Endothelial cell of umbilical vein (primary cell): ENCODE measurements at regions not wholly inside any gene's neighbourhood (a gene's known extent, or its start where the extent isn't known, plus 50 kb on each side); places are given as distances from the start of the nearest gene placed in this dataset.
"Not testable (repeated sequence)": the region's sequence is repeated elsewhere in the genome, so short reads cannot be mapped to it uniquely, and the experiment has no call there.

ENCODE experiments used
- BruUV-seq: library from RNA; stranded (reverse); fragments of 400-500 nt; replicated peaks from 2 replicates; lab custom pipeline; 2021; lab: Mats Ljungman, UMichigan
- CTCF ChIA-PET: fragments of 300-600, 350-600 bp; sonication (Branson Sonifier 250); formaldehyde crosslinking; loops from one replicate; lab custom pipeline; 2021; ENCODE audit warnings: antibody characterized with exemption, inconsistent platforms; lab: Charles Lee
- POLR2A ChIA-PET: fragments of 300-600, 350-600 bp; sonication (Branson Sonifier 250); formaldehyde crosslinking; loops from one replicate; lab custom pipeline; 2021; ENCODE audit warnings: antibody characterized with exemption, inconsistent platforms; lab: Charles Lee
- DNase-seq: peaks from one replicate; pipeline ENCODE4 v3.0.0-alpha.2; 2011; ENCODE audit warnings: low read depth, low spot score
- FAIRE-seq: peaks from 2 replicates; lab custom pipeline; 2011; peaks lifted over from hg19 to GRCh38; lab: Jason Lieb, UNC
- H2AFZ ChIP-seq: 2 replicates; pipeline ENCODE4 v1.6.0; 2012; ENCODE audit warnings: low read depth, low read length, control low read depth, inconsistent platforms
- H3K27ac ChIP-seq: 2 replicates; pipeline ENCODE4 v1.5.1; 2011; ENCODE audit warnings: low read depth, mild to moderate bottlenecking, control low read depth, low read length, moderate library complexity; ENCODE audit not compliant: insufficient read depth
- H3K27me3 ChIP-seq, 2 experiments: 2 replicates each; pipeline versions ENCODE4 v1.6.0 to v1.6.1; 2011; ENCODE audit warnings: low read length in 2 of 2, mixed read lengths in 1 of 2; ENCODE audit not compliant: control insufficient read depth in 2 of 2, insufficient read depth in 2 of 2
- H3K36me3 ChIP-seq, 2 experiments: 2 replicates in 1 of 2; 3 replicates in 1 of 2; pipeline ENCODE4 v1.5.1; 2011; ENCODE audit warnings: low read length in 2 of 2, mild to moderate bottlenecking in 1 of 2, moderate library complexity in 1 of 2; ENCODE audit not compliant: control insufficient read depth in 2 of 2, insufficient read depth in 2 of 2; ENCODE audit errors: extremely low read depth in 1 of 2
- H3K4me1 ChIP-seq: 3 replicates; pipeline ENCODE4 v1.5.1; 2011; ENCODE audit warnings: mild to moderate bottlenecking, low read length; ENCODE audit not compliant: control insufficient read depth, insufficient read depth; ENCODE audit errors: extremely low read depth
- H3K4me2 ChIP-seq: 2 replicates; pipeline ENCODE4 v1.6.1; 2011; ENCODE audit warnings: low read length, control low read depth, mixed read lengths; ENCODE audit not compliant: insufficient read depth
- H3K4me3 ChIP-seq, 3 experiments: fragments of 200-600 bp in 1 of 3; sonication (generic), shearing (Covaris generic) in 1 of 3; replicated peaks in 1 of 3; 2 replicates each; pipeline ENCODE4 v1.5.1; 2011 to 2016; ENCODE audit warnings: control low read depth in 3 of 3, low read length in 3 of 3, mild to moderate bottlenecking in 2 of 3, inconsistent platforms in 1 of 3, low read depth in 1 of 3, moderate library complexity in 1 of 3; ENCODE audit not compliant: insufficient read depth in 1 of 3
- H3K79me2 ChIP-seq: 2 replicates; pipeline ENCODE4 v1.6.0; 2012; ENCODE audit warnings: low read length, inconsistent platforms; ENCODE audit not compliant: control insufficient read depth, insufficient read depth
- H3K9ac ChIP-seq: replicated peaks from 2 replicates; pipeline ENCODE3; 2011; ENCODE audit warnings: low read length, control low read depth; ENCODE audit not compliant: insufficient read depth; ENCODE audit errors: extremely low read depth
- H3K9me1 ChIP-seq: replicated peaks from 3 replicates; pipeline ENCODE4 v1.6.0; 2011; ENCODE audit warnings: mild to moderate bottlenecking, low read length; ENCODE audit not compliant: control insufficient read depth, insufficient read depth; ENCODE audit errors: extremely low read depth
- H3K9me3 ChIP-seq: replicated peaks from 2 replicates; pipeline ENCODE4 v1.5.1; 2012; ENCODE audit warnings: low read length, inconsistent platforms; ENCODE audit not compliant: control insufficient read depth, insufficient read depth
- H4K20me1 ChIP-seq: replicated peaks from 2 replicates; pipeline ENCODE3; 2011; ENCODE audit warnings: mild to moderate bottlenecking, low read length; ENCODE audit not compliant: control insufficient read depth, insufficient read depth; ENCODE audit errors: extremely low read depth
- EZH2 ChIP-seq: IDR thresholded peaks from 2 replicates; pipeline ENCODE4 v1.6.1; 2012; ENCODE audit warnings: borderline replicate concordance, low read depth, mild to moderate bottlenecking, moderate library complexity, low read length, inconsistent platforms; ENCODE audit not compliant: severe bottlenecking
- FOS ChIP-seq: IDR thresholded peaks from 2 replicates; pipeline ENCODE4 v1.6.1; 2011; ENCODE audit warnings: mild to moderate bottlenecking, low read length, moderate library complexity, borderline replicate concordance; ENCODE audit not compliant: insufficient read depth
- GATA2 ChIP-seq: IDR thresholded peaks from 2 replicates; pipeline ENCODE4 v1.7.0; 2011; ENCODE audit warnings: low read depth, mild to moderate bottlenecking, moderate library complexity, mixed read lengths, low read length; ENCODE audit not compliant: insufficient read length, insufficient read depth
- JUN ChIP-seq: IDR thresholded peaks from 2 replicates; pipeline ENCODE4 v1.6.1; 2011; ENCODE audit warnings: borderline replicate concordance, low read depth; ENCODE audit not compliant: insufficient read length, insufficient read depth
- MYC ChIP-seq: IDR thresholded peaks from one replicate; pipeline ENCODE4 v1.6.1; 2011; ENCODE audit warnings: mild to moderate bottlenecking, low read depth, low read length
- POLR2A ChIP-seq: IDR thresholded peaks from 2 replicates; pipeline ENCODE4 v1.6.1; 2012; ENCODE audit warnings: low read depth, mild to moderate bottlenecking, control low read depth, low read length
- POLR2AphosphoS5 ChIP-seq: IDR thresholded peaks from 2 replicates; pipeline ENCODE4 v1.6.1; 2012; ENCODE audit warnings: low read depth, mild to moderate bottlenecking, control low read depth, low read length, moderate library complexity; ENCODE audit not compliant: insufficient read depth
- dilution Hi-C: fragments of 300-500 bp; cut with MboI; formaldehyde crosslinking; loops from one replicate; pipeline ENCODE4 v1.15.0; 2019; ENCODE audit warnings: low sequenced_read_pairs; ENCODE audit not compliant: extremely low pct_ligation_motif_present
- intact Hi-C: fragments of 100-400 bp; cut with micrococcal nuclease; formaldehyde crosslinking; loops from one replicate; pipeline ENCODE4 v1.10.0; 2022
- TF ChIP-seq, protein P1 (sequence below): IDR thresholded peaks from 2 replicates; pipeline ENCODE4 v1.6.1; 2011; ENCODE audit not compliant: insufficient read depth, insufficient read length
- TF ChIP-seq, protein P2 (sequence below), 2 donors: IDR thresholded peaks; 1 replicate in 1 of 2; 2 replicates in 1 of 2; pipeline ENCODE4 v1.5.1; 2011; ENCODE audit warnings: low read length in 2 of 2, mild to moderate bottlenecking in 2 of 2, moderate library complexity in 2 of 2, control low read depth in 1 of 2, inconsistent platforms in 1 of 2, low read depth in 1 of 2; ENCODE audit not compliant: insufficient read depth in 1 of 2; ENCODE audit errors: extremely low read depth in 1 of 2

DNA sequence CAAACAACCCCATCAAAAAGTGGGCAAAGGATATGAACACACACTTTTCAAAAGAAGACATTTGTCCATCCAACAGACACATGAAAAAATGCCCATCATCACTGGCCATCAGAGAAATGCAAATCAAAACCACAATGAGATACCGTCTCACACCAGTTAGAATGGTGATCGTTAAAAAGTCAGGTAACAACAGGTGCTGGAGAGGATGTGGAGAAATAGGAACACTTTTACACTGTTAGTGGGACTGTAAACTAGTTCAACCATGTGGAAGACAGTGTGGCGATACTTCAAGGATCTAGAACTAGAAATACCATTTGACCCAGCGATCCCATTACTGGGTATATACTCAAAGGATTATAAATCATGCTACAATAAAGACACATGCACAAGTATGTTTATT is 288.7 kb downstream of the CXCL12 start:
- H3K4me1 ChIP-seq, H3K4me3 ChIP-seq, H3K4me2 ChIP-seq, H4K20me1 ChIP-seq, POLR2A ChIA-PET, H3K27ac ChIP-seq, DNase-seq, H3K79me2 ChIP-seq, FAIRE-seq, H3K9me3 ChIP-seq, BruUV-seq, H3K9ac ChIP-seq, H2AFZ ChIP-seq, CTCF ChIA-PET, H3K9me1 ChIP-seq, dilution Hi-C loops, intact Hi-C loops, H3K27me3 ChIP-seq, H3K36me3 ChIP-seq: not testable (repeated sequence)

DNA sequence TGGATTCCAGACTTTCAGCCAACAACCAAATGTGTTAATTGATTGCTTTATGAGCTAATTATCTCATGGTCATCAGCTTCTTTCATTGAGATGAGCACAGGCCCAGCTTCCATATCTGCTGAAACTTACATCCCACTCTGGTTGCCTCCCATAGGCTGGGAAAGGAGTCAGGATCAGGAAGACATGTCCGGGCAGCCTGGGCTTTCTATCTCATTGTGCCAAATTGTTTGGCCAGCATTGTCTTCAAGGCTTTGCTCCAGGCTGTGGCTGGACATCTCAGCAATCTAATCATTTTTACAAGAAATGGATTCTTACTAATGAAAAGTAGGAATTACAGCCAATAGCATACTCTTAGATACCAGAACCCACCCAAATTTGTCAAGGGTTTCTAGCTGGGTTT is 295.2 kb downstream of the CXCL12 start:
- BruUV-seq, result no TSS peak

DNA sequence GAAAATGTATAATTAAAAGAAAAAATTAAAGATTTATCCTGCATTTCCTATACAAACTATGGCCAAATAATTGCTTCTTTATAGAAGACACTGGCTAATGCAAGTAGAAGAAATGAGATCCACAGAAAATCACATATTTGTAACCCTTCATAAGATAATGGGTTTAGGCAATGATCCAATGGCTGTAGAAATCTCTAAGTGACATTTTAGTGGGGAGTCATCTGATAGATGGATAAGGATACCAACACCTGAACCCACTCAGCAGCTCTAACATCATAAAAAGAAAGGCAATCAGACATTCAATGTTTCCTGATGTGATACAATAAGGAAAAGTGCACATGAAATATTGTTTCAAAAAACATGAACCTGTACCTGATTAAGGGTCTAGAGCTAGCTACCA is 297.5 kb downstream of the CXCL12 start:
- intact Hi-C loops, result no loop called here
- CTCF ChIA-PET, result no interaction called here
- Histone ChIP-seq H3K9ac (no peak overlapping the region), H3K9me3 (no peaks in the 10 kb centered on the region), H3K4me3 (no peak overlapping the region), H3K36me3 (no peaks in the 10 kb centered on the region), H3K27ac (no peak overlapping the region), H3K4me2 (no peak overlapping the region), H3K4me1 (no peaks in the 10 kb centered on the region), H3K9me1 (no peaks in the 10 kb centered on the region), H3K79me2 (no peaks in the 10 kb centered on the region), H4K20me1 (no peaks in the 10 kb centered on the region), H2AFZ (no peak overlapping the region), H3K27me3 (no peaks in the 10 kb centered on the region)
- no peak for DNase-seq
- POLR2A ChIA-PET, result no interaction called here
- TF ChIP-seq, protein P1, sequence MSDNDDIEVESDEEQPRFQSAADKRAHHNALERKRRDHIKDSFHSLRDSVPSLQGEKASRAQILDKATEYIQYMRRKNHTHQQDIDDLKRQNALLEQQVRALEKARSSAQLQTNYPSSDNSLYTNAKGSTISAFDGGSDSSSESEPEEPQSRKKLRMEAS, result no peak
- TF ChIP-seq FOS (no peak), JUN (no peak), POLR2A (no peak), EZH2 (no peak), GATA2 (no peak), MYC (no peak), POLR2AphosphoS5 (no peak)
- TF ChIP-seq, protein P2, sequence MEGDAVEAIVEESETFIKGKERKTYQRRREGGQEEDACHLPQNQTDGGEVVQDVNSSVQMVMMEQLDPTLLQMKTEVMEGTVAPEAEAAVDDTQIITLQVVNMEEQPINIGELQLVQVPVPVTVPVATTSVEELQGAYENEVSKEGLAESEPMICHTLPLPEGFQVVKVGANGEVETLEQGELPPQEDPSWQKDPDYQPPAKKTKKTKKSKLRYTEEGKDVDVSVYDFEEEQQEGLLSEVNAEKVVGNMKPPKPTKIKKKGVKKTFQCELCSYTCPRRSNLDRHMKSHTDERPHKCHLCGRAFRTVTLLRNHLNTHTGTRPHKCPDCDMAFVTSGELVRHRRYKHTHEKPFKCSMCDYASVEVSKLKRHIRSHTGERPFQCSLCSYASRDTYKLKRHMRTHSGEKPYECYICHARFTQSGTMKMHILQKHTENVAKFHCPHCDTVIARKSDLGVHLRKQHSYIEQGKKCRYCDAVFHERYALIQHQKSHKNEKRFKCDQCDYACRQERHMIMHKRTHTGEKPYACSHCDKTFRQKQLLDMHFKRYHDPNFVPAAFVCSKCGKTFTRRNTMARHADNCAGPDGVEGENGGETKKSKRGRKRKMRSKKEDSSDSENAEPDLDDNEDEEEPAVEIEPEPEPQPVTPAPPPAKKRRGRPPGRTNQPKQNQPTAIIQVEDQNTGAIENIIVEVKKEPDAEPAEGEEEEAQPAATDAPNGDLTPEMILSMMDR (IDR thresholded peaks at IDR 0.05; ENCODE audit: extremely low read depth in 1 of 2, insufficient read depth in 1 of 2, low read depth in 1 of 2, low read length in 2 of 2), result no peak
- no peak for FAIRE-seq
- BruUV-seq, result no TSS peak
- dilution Hi-C loops, result no loop called here

More for the DNA sequence above, 295.2 kb downstream of the CXCL12 start:
- no peak overlapping the region for H3K4me3 ChIP-seq
- no peaks in the 10 kb centered on the region for H4K20me1 ChIP-seq
- ChIA-PET POLR2A (no interaction called here), CTCF (no interaction called here)
- no peaks in the 10 kb centered on the region for H3K79me2 ChIP-seq
- H3K27me3 ChIP-seq, result no peaks in the 10 kb centered on the region
- no peak overlapping the region for H3K27ac ChIP-seq
- FAIRE-seq, result no peak
- H3K9ac ChIP-seq, result no peak overlapping the region
- H3K9me3 ChIP-seq, result no peaks in the 10 kb centered on the region
- H3K4me2 ChIP-seq, result no peak overlapping the region
- no peak for TF ChIP-seq JUN
- no peak for DNase-seq
- dilution Hi-C loops, result no loop called here
- no peaks in the 10 kb centered on the region for H3K36me3 ChIP-seq
- no peaks in the 10 kb centered on the region for H3K9me1 ChIP-seq
- H3K4me1 ChIP-seq, result no peaks in the 10 kb centered on the region
- no peak overlapping the region for H2AFZ ChIP-seq
- intact Hi-C loops, result no loop called here
